Suppressor macrophage (primary cell): ENCODE measurements at regions not wholly inside any gene's neighbourhood (a gene's known extent, or its start where the extent isn't known, plus 50 kb on each side); places are given as distances from the start of the nearest gene placed in this dataset.

Experiments used
- DNase-seq, 4 experiments: peaks; one replicate each; pipeline ENCODE4 v3.0.0-alpha.2; 2020 to 2022

DNA sequence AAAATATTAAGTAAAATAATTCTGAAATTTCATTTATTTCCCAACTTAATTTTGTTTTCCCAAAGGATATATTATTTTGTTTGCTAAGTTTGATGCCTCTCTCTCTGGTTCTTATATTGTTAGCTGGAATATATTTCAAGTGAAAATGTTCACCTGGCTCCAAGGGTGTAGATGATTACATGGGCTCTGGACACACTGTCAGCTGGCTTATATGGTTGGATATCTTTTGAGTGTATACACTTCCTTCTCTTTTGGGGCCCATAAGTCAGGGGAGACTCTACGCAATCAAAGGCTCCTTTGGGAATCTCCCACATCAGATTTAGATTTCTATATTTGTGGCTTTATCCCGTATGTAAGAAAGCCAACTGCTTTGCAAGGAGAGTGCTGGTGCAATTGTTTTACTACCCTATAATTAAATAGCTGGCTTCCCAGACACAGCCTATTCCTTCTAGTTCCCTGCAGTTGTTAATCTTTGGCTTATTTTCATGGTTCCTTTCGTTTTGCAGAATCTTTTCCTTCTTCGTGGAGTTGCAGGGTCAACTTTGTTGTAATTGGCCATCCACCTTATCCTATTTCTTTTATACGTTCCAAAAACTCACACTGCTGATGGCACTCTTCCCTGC, 225.7 kb downstream of the DPH6 start:
- no peak for DNase-seq

DNA sequence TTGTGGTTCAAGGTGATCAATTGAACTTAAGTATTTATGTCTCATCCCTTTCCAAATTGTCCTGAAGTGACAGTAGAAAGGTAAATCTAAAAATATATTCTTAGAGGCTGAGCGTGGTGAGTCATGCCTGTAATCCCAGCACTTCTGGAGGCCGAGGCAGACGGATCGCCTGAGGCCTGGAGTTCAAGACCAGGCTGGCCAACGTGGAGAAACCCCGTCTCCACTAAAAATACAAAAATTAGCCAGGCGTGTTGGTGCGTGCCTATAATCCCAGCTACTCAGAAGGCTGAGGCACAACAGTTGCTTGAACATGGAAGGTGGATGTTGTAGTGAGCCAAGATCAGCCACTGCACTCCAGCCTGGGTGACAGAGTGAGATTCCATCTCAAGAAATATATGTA, 226.6 kb downstream of the DPH6 start:
- DNase-seq = no peak

DNA sequence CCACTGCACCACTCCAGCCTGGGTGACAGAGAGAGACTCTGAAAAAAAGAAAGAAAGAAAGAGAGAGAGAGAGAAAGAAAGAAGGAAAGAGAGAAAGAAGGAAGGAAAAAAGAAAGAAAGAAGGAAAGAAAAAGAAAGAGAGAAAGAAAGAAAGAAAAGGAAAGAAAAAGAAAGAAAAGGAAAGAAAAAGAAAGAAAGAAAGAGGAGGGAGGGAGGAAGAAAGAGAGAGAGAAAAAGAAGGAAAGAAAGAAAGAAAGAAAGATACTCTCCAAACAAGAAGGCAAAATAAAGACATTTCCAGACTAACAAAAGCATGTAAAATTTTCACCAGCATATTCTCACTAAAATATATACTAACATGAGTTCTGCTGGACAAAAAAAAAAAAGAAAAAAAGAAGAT, 228.7 kb downstream of the DPH6 start:
- no peak for DNase-seq

DNA sequence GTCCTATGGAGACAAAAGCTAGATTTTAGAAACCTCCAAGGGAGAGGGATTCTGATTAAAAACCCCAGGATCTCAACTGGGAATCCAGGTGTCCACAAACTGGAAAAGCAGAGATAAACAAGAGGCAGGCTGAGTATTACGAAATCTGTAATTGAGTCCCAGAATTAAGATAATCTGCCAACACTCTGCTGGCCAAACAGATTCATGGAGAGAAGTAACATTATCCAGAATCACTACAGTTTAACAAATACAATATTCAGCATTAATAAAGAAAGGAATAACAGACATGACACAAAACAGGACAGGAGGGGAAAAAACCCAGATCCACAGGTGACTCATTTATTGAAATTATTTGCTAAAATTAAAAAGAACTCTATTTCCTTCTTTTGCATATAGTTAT, 227.2 kb upstream of the NANOGP8 start:
- DNase-seq = no peak

DNA sequence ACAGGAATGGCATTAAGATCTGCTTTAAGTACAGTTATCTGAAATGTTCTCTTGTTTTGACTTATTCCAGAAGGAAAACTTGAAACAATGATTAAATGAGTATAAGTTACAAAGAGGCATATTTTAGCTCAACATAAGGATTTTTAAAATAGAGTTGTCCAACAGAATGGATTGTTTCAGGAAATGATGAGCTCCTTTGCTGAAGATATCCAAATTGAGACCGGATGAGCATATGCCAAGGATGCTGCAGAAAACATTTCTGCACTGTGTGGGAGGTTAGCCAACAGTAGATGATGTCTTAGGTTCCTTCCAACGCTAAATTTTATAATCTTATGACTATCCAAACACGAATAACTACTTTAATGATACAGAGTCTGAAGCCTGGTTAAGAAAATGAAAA, 226.5 kb upstream of the NANOGP8 start:
- DNase-seq = no peak

DNA sequence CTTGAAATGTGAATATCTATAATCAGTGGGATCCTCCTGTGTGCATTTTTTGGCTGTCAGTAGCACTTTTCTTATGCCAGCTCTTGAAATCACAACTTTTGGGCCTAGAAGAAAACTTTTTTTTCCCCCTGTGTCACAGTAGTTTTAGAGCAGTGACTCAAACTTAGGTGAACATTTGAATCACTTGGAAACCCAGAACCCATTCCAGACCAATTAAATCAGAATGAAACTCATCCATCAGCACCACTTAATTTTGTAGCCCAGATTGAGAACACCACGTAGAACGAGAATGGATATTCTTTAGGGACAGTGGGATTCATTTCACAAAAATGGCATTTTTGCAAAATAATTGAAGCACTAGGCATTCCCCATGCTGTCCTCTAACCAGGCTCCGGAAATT, 224.8 kb upstream of the NANOGP8 start:
- no peak for DNase-seq

DNA sequence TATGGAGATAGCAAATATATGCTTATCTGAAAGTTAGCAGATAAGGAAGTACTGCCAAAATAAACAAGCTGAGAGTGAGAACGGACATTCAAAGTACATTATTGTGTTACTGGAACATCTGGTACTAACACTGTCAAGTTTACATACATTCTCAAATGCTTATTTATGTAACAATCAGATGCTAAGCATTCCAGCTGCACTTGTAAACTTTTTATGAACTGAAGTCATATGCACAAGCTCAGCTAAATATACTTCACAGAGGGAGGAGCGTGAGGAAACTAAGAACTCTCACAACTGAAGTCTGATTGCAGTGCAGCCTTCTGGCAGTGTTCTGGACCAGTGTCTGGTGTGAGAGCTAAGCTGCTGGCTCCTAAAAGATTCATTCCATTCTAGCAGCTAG, 223.7 kb upstream of the NANOGP8 start:
- DNase-seq = no peak

DNA sequence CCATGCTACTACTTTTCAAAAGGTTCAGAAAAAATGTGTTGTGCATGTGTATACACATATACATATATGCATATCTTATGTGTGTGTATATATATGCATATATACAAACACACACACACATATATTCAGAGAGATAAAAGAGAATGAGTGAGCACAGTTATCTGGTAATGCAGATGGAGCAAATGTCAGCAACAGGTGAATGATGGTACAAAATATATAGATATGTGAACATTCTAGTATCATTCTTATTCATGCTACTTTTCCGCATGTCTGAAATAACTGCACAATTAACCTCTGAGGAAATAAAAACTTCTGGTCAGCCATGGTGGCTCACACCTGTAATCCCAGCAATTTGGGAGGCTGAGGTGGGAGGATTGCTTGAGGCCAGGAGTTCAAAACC, 222.6 kb upstream of the NANOGP8 start:
- no peak for DNase-seq

DNA sequence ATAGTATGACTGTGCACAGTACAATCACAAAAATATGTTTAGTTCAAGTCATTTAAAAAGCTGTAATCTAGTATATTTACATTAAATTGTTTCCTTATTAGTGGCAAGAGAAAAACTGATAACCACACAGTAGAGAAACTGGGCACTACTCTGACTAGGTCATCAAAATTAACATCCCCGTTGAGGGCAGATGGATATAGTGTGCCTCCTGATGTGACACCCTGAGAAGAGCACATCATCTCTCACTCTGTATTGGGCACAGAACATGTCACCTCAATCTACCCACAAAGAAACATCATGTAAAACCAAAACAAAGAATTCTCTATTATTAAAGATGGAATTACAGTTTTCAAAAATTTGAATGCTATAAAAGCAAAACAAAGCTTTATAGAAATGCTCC, 221.9 kb upstream of the NANOGP8 start:
- no peak for DNase-seq

DNA sequence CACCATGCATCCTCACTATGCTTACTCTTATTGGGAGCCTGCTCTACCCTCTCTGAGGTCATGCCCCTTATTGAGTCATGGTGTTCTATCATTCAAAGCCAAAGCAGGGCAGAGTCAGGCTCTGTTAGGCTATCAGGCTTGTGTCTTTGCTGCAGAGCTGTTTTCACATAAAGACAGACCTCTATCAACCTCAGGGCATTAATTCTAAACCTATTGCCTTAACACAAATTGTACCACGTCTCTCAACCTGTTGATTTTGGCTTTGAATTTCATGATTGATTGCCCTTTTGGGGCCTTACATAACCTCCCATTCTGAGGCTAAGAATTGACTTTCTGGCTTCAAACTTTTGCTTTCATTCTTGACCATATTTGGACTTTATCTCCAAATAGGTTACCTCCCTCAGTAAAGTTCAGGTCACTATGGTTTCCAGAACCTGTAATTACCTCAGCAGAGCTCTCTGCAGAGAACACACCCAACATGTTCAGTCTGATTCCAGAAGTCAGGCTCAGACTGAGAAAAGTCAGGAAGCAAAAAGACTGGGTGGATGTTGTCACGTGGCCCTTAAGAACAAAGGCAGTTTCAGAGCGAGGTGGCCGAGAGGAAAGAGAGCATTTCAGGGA, 221.4 kb upstream of the NANOGP8 start:
- no peak for DNase-seq

DNA sequence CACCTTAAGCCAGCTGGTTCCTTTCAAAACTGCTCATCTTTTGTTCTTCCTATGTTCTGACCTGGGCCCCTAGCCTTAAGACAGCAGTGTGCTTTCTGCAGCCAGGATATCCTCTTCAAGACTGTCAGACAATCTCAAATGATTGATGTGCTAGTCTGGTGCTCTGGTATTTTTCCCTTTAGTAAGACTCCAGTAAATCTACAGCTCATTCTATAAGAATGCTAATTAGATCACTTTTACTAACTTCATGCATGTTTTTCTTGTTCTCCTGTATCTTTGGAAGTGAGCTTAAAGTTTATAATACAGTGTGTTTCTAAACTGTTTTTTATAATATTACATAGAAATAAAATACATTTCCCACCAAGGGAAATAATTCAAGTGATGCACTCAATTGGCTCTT, 220.9 kb upstream of the NANOGP8 start:
- no peak for DNase-seq

DNA sequence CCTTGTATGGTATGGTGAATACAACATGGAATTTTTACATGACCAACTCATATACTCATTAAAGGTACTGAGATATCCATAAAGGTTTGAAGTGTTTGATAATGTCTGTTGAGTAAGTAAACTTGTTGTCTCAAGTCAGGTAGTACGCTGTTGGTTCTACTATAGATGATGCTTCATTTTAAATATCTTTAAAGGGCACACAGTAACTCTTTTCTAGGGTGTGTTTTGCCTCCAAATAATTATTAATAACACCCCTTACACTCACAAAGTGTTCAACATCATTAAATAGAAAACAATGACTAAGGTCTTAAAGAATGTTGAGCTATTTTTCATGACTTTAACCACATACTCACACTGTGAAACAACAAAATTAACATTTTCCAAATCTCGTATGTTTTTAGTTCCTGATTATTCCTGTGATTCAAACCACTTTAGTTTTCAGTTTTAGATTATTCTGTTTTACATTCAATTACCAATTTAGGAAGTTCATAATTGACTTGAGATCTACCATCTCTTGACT, 220.0 kb upstream of the NANOGP8 start:
- no peak for DNase-seq

DNA sequence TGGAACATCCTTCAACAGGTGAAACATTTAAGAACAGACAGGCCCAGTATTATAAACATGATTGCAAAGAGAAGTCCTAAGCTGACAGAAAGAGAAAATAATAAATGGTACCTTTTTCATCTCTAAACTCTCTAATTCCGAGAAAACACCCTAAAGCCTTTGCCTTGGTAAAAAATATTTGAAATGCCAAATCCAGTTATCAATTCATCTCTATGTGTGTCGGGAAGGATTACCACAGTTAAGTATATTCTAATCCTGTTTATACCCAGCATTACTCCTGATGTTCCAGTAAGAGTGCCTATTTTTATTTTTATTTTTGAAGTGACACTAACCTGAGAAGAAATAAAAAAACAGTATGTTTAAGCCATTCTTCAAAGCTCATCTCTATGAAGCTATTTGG, 219.3 kb upstream of the NANOGP8 start:
- DNase-seq = no peak

DNA sequence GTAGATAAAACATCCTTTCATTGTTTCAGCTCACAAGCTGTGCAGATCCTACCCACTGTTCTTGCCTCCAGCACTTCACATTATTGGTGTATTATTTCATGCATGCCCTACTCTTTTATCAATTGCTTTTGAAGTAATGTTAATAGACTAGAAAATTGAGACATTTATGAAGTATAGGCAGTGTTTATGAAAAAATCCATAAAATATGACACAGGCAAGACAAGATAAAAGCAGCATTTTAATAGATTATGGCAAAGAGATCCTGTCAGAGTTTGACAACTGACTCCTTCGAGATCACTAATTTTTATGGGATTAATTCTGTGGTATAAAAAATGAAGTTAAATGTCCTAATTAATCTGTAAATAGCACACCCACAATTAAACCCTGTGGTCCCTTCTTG, 217.2 kb upstream of the NANOGP8 start:
- DNase-seq = no peak

DNA sequence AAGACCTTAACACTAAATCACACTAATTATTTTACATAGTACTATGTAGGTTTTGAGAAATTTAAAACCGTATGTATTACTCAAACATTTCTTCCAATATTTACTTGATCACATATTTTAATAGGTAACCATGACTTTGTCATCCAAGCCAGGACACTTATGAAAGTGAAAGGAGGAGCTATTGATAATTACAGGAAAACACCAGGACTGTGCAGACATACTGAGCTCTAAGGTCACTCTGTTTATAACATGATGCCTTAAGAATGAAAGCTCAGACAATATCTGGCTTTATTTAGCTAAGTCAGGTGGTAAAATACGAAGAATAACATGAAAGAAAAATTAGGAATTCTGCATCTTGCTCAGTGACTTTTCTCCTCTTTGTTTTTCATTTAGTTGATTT, 216.0 kb upstream of the NANOGP8 start:
- DNase-seq = no peak

DNA sequence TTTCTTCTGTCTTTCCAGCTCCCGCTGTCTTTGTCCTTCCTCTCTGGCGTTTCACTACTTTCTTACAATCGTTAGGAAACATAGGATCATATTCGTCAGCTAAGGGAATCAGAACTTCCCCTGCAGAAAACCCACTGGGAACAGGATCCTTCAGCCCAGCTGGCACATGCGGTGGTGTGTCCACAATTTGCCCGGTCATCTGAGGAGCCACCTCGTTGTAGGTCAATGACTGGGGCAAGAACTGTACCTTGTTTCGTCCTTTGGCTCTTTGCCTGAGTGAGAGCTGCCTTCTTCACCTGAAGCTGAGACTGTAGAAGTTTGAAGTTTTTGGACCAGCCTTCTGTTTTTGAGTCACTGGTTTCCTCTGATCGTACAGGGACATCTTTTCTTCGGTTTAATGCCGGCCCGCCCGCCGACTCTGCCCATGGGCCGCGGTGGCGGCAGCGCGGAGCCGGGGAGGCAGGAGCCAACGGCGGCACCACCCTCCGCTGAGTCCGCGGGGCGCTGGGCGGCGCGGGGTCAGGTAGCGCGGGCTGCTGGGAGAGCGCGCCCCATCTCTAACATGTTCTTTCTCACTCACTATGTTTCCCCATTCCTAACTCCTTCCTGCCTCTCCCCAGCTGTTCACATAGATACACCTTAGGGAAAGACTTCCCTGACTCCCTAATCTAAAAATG, 214.1 kb upstream of the NANOGP8 start:
- no peak for DNase-seq

DNA sequence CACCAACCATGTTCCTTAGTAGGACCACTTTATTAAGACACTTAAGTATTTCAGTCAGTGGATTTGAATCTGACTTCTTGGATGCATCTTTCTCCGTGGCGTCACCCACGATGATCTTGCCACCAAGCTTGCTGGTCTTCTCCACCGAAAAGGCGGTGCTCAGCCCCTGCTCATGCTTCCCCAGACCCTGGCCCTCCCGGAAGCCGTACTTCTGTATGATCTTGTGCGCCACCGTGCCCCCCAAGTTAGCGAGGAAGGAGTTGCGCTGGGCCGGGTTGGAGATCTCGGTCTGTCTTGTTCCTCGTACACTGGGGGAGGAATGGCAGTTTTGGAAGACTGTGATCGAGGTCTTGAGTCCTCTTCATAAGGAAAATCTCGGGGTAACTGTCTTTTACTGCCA, 213.4 kb upstream of the NANOGP8 start:
- DNase-seq = no peak

DNA sequence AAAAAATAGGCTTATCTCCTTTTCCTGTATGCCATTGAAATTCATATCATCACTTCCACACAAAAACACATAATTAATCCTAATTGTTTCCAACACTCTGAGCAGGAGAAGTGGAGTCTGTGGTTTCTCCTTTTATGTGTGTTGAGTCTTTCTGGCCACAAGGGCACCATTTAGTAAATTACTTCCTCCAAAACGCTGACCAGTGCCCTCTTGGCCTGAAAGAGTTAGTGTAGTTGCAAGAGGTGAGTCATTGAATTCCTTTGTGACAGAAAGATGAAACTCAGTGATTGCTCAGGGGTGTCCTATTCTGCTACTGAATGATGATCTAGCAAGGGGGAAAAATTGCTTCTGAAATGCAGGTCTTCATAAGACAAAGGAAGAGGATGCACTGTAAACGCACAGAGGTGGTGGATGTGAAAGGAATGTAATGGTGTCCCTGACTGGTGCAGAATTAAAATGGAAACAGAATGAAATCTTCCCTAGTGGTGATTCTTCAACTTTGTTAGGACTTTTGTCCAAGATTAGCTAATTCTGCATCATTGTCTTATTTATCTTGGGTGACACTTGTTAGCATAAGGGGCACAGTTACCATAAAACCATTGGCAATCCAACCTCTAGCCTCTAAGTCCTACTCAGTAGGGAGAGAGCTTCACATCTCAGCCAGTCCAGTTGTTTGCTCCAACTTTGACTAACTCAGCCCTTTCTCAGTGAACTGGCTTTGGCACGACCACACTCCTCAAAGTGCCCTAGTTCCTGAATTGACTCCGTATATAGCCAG, 208.4 kb upstream of the NANOGP8 start:
- peak; percentile 38 to 72 (median 59) for DNase-seq

DNA sequence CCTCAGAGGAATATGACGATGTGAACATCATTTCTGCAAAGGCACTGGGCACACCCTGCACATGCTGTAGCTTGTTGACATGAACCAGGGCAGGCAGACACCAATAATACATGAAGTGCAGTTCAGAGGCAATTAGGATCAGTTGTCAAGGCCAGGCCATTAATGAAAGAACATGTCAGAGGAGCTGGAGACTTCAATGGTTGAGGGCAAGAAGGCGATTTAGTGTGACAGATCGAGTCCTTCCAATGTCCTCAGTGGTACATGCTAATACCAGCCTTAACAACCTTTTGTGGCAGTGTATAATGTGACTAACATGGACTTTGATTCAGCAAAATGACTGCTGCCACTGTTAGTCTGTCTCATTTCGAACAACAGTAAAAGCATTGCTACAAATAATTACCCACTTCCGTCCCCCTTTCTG, 205.2 kb upstream of the NANOGP8 start:
- no peak for DNase-seq

DNA sequence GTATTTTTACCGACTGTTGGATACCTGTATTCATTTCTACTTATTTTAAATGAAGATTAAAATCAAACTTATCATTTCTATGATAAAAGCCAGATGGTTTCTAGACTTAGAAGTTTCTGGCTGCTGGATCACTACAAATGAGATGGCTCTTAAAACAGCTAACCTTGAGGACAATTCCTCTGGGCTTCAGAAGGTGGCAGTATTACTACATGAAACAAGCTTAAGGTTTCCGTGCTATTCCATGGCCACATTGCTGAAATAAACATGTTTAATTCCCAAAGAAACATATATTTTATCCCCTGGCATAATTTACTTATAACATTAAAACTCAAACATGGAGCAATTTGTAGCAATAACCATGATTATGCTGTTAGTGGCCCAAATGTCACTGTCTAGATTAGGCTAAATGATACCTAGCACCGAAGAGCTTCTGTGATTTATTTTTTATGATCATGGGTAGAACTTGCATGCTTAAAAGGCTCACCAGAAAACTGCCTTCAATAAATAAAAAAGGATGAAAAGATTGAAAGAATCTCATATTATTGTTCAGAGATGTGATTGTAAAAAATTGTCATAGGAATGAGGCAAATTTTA, 204.0 kb upstream of the NANOGP8 start:
- DNase-seq = peak; percentile 19 to 65 (median 46)

DNA sequence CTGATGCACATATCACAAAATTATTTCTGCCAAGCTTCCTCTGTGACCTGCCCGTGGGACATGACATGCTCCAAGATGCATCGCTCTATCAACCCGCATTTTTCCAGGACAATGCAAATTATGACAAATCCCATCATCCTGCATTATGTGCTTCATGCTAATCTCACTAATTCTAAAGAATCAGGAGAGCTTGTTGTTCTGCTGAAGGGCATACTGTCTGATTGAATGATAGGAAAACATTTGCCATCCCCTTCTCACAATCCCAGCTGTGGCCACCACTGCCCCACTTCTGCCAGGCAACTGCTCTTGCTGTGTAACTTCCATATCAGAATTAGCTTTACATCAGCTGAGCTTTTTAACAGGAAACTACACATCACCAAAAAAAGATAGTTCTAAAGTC, 203.5 kb upstream of the NANOGP8 start:
- DNase-seq = no peak

DNA sequence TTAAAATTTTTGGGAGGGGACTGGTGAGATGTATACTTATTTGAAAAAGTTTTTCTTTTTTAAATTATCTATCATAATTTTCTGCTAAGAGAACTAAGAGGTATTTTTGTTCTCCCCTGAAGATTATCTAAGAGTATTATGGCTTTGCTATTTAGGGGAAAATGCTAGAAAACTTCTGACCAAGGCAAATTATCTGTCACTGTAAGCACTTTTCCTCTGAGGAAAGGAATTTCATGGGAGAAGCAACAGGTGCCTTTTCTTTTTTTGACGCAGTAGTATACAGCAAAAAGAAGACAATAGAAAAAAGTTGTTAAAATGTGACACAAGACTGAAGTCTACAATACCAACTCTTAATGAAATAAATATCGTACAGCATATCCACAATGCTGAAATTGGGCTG, 201.6 kb upstream of the NANOGP8 start:
- DNase-seq = no peak

DNA sequence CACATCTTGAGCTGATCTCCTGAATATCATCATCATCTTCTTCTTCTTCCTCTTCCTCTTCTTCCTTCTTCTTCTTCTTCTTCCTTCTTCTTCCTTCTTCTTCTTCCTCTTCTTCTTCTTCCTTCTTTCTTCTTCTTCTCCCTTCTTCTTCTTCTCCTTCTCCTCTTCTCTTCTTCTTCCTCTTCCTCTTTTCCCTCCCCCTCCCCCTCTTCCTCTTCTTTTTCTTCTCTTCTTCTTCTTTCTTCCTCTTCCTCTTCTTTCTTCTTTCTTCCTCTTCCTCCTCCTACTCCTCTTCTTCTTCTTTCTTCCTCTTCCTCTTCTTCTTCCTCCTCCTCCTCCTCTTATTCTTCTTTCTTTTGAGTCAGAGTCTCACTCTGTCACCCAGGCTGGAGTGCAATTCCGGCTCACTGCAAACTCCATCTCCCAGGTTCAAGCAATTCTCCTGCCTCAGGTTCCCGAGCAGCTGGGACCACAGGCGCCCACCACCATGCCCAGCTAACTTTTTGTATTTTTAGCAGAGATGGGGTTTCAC, 197.9 kb upstream of the NANOGP8 start:
- DNase-seq = no peak
